Smooth muscle cell (in vitro differentiated cells): ENCODE measurements at regions not wholly inside any gene's neighbourhood (a gene's known extent, or its start where the extent isn't known, plus 50 kb on each side); places are given as distances from the start of the nearest gene placed in this dataset.

Source experiments
- DNase-seq: peaks from one replicate; lab custom pipeline; 2025; ENCODE audit not compliant: unreplicated experiment; lab: John Stamatoyannopoulos, UW
- H2AFZ ChIP-seq: fragments of 200-600 bp; sonication (generic); 2 replicates; pipeline ENCODE4 v1.6.0; 2016; ENCODE audit warnings: antibody characterized with exemption, low read depth, mild to moderate bottlenecking
- H3F3A ChIP-seq: fragments of 200-600 bp; sonication (generic); 2 replicates; pipeline ENCODE4 v1.6.0; 2017; ENCODE audit warnings: antibody characterized with exemption, low read depth
- H3K27ac ChIP-seq: fragments of 200-600 bp; sonication (generic); 2 replicates; pipeline ENCODE4 v1.5.1; 2016; ENCODE audit warnings: low read depth, mild to moderate bottlenecking
- H3K27me3 ChIP-seq: fragments of 200-600 bp; sonication (generic); 2 replicates; pipeline ENCODE4 v1.6.1; 2016; ENCODE audit warnings: low read depth, mild to moderate bottlenecking
- H3K36me3 ChIP-seq: fragments of 200-600 bp; sonication (generic); 2 replicates; pipeline ENCODE4 v1.5.1; 2016; ENCODE audit warnings: low read depth
- H3K4me1 ChIP-seq: fragments of 200-600 bp; sonication (generic); 2 replicates; pipeline ENCODE4 v1.5.1; 2016; ENCODE audit warnings: low read depth
- H3K4me2 ChIP-seq: fragments of 200-600 bp; sonication (generic); 2 replicates; pipeline ENCODE4 v1.6.0; 2016; ENCODE audit warnings: mild to moderate bottlenecking
- H3K4me3 ChIP-seq: fragments of 200-600 bp; sonication (generic); 2 replicates; pipeline ENCODE4 v1.5.1; 2016; ENCODE audit warnings: mild to moderate bottlenecking
- H3K79me2 ChIP-seq: fragments of 200-600 bp; sonication (generic); 2 replicates; pipeline ENCODE4 v1.6.0; 2016; ENCODE audit warnings: low read depth, mild to moderate bottlenecking
- H3K9ac ChIP-seq: fragments of 200-600 bp; sonication (generic); 2 replicates; pipeline ENCODE4 v1.6.0; 2016; ENCODE audit warnings: low read depth
- H3K9me3 ChIP-seq: fragments of 200-600 bp; sonication (generic); replicated peaks from 2 replicates; pipeline ENCODE4 v1.5.1; 2016; ENCODE audit warnings: low read depth
- H4K20me1 ChIP-seq: fragments of 200-600 bp; sonication (generic); 2 replicates; pipeline ENCODE4 v1.6.0; 2016; ENCODE audit warnings: low read depth
- CTCF ChIP-seq: fragments of 200-600 bp; sonication (generic); IDR thresholded peaks from 2 replicates; pipeline ENCODE4 v1.5.1; 2017; ENCODE audit warnings: borderline replicate concordance, mild to moderate bottlenecking, antibody characterized with exemption; ENCODE audit not compliant: insufficient read depth, poor library complexity, severe bottlenecking
- WGBS: methylation state at CpG from one replicate; pipeline ENCODE4 v1.1.7; 2016; ENCODE audit warnings: low lambda C conversion rate; 5-methylcytosine and 5-hydroxymethylcytosine counted together

- Histone ChIP-seq H4K20me1 (no peaks in the 10 kb centered on the region), H3K9me3 (no peaks in the 10 kb centered on the region), H3F3A (no peaks in the 10 kb centered on the region), H3K9ac (no peak overlapping the region), H3K36me3 (no peaks in the 10 kb centered on the region), H3K4me3 (no peak overlapping the region), H3K4me2 (no peak overlapping the region), H3K27ac (no peak overlapping the region), H2AFZ (no peak overlapping the region), H3K27me3 (no peaks in the 10 kb centered on the region), H3K4me1 (peaks cover 8% of the 10 kb centered on the region), H3K79me2 (no peaks in the 10 kb centered on the region)
- WGBS: 83% methylated on average over 3 of the region's 3 CpGs
- DNase-seq: no peak
- TF ChIP-seq CTCF: no peak
Observed at GRCh38 chr1:219560856-219561255, 52.0 kb downstream of the ZC3H11B start.

- H3K79me2 ChIP-seq: no peaks in the 10 kb centered on the region
- TF ChIP-seq CTCF: no peak
- peaks cover 13% of the 10 kb centered on the region for H3K4me1 ChIP-seq
- H3K9me3 ChIP-seq: no peaks in the 10 kb centered on the region
- H3F3A ChIP-seq: no peaks in the 10 kb centered on the region
- DNase-seq: no peak
- H3K36me3 ChIP-seq: no peaks in the 10 kb centered on the region
- H4K20me1 ChIP-seq: no peaks in the 10 kb centered on the region
- no peak overlapping the region for H3K4me3 ChIP-seq
- no peak overlapping the region for H3K9ac ChIP-seq
- H2AFZ ChIP-seq: no peak overlapping the region
- H3K27me3 ChIP-seq: no peaks in the 10 kb centered on the region
- no peak overlapping the region for H3K27ac ChIP-seq
- 100% methylated on average over 4 of the region's 4 CpGs for WGBS
- no peak overlapping the region for H3K4me2 ChIP-seq
Observed at GRCh38 chr1:219559899-219560298, 53.0 kb downstream of the ZC3H11B start.

- Histone ChIP-seq H3K4me2 (peak overlapping the region; percentile 18), H4K20me1 (no peaks in the 10 kb centered on the region), H3K27me3 (no peaks in the 10 kb centered on the region), H3K9me3 (no peaks in the 10 kb centered on the region), H3K4me1 (peaks cover 16% of the 10 kb centered on the region), H3K79me2 (no peaks in the 10 kb centered on the region), H3K36me3 (no peaks in the 10 kb centered on the region), H3K9ac (no peak overlapping the region), H3F3A (no peaks in the 10 kb centered on the region), H3K27ac (no peak overlapping the region), H3K4me3 (no peak overlapping the region), H2AFZ (peak overlapping the region; percentile 5)
- WGBS: 58% methylated on average over 2 of the region's 2 CpGs
- no peak for TF ChIP-seq CTCF
- DNase-seq: no peak
Observed at GRCh38 chr1:219555806-219556205, 57.1 kb downstream of the ZC3H11B start.

GRCh38 chr1:219555031-219555692 lies 57.7 kb downstream of the ZC3H11B start:
- H3K9me3 ChIP-seq: no peaks in the 10 kb centered on the region
- H3K27ac ChIP-seq: no peak overlapping the region
- no peaks in the 10 kb centered on the region for H3F3A ChIP-seq
- peak overlapping the region; percentile 18 for H3K4me2 ChIP-seq
- H3K4me3 ChIP-seq: no peak overlapping the region
- 65% methylated on average over 7 of the region's 7 CpGs for WGBS
- no peaks in the 10 kb centered on the region for H3K27me3 ChIP-seq
- no peaks in the 10 kb centered on the region for H3K36me3 ChIP-seq
- TF ChIP-seq CTCF: no peak
- no peaks in the 10 kb centered on the region for H3K79me2 ChIP-seq
- no peak overlapping the region for H3K9ac ChIP-seq
- DNase-seq: no peak
- peak overlapping the region; percentile 5 for H2AFZ ChIP-seq
- peaks cover 16% of the 10 kb centered on the region for H3K4me1 ChIP-seq
- no peaks in the 10 kb centered on the region for H4K20me1 ChIP-seq
